Mesodermal cell (in vitro differentiated cells): ENCODE measurements at regions not wholly inside any gene's neighbourhood (a gene's known extent, or its start where the extent isn't known, plus 50 kb on each side); places are given as distances from the start of the nearest gene placed in this dataset.

Source experiments
- H3K27ac ChIP-seq: 2 replicates; pipeline ENCODE4 v1.7.0; 2013; ENCODE audit warnings: mild to moderate bottlenecking, low read depth, low read length, moderate library complexity; ENCODE audit not compliant: severe bottlenecking
- H3K36me3 ChIP-seq: 2 replicates; pipeline ENCODE4 v1.7.1; 2013; ENCODE audit warnings: mild to moderate bottlenecking, low read length, moderate library complexity; ENCODE audit not compliant: control insufficient read depth, insufficient read depth
- H3K4me1 ChIP-seq: one replicate; pipeline ENCODE4 v1.7.1; 2013; ENCODE audit warnings: mild to moderate bottlenecking, low read length; ENCODE audit not compliant: insufficient read depth, control insufficient read depth, poor library complexity, severe bottlenecking
- H3K4me3 ChIP-seq: 2 replicates; pipeline ENCODE4 v1.7.0; 2013; ENCODE audit warnings: low read length, control low read depth, mild to moderate bottlenecking; ENCODE audit not compliant: insufficient read depth, poor library complexity, severe bottlenecking; ENCODE audit errors: extremely low read depth
- H3K9me3 ChIP-seq: 2 replicates; pipeline ENCODE4 v1.7.1; 2013; ENCODE audit warnings: mild to moderate bottlenecking, low read length, moderate library complexity; ENCODE audit not compliant: control insufficient read depth
- WGBS, 2 experiments: methylation state at CpG; one replicate each; pipeline ENCODE4 v1.1.5; 2013; ENCODE audit warnings: missing lambda C conversion rate in 2 of 2; ENCODE audit not compliant: insufficient coverage in 2 of 2; 5-methylcytosine and 5-hydroxymethylcytosine counted together

GRCh38 chr21:39022466-39022862, 160.8 kb downstream of the PSMG1 start:
- Histone ChIP-seq H3K9me3 (peaks cover 10% of the 10 kb centered on the region), H3K36me3 (no peaks in the 10 kb centered on the region), H3K4me1 (peaks cover 13% of the 10 kb centered on the region), H3K27ac (no peak overlapping the region), H3K4me3 (no peak overlapping the region)
- WGBS, 2 experiments: 100% methylated on average over 3 of the region's 6 CpGs; no CpG with 5 or more reads in 1 of the 2 experiments

GRCh38 chr21:39022035-39022434, 161.2 kb downstream of the PSMG1 start:
- Histone ChIP-seq H3K27ac (no peak overlapping the region), H3K9me3 (peaks cover 10% of the 10 kb centered on the region), H3K4me3 (no peak overlapping the region), H3K36me3 (no peaks in the 10 kb centered on the region), H3K4me1 (peaks cover 13% of the 10 kb centered on the region)
- 97 to 99% methylated on average over 7 to 11 of the region's 14 CpGs for WGBS, 2 experiments

- no peak overlapping the region for H3K27ac ChIP-seq
- WGBS, 2 experiments: 79% methylated on average over 5 of the region's 7 CpGs; no CpG with 5 or more reads in 1 of the 2 experiments
- no peaks in the 10 kb centered on the region for H3K36me3 ChIP-seq
Observed at GRCh38 chr21:39021478-39021832, 161.8 kb downstream of the PSMG1 start.

GRCh38 chr21:39020751-39021477, 162.3 kb downstream of the PSMG1 start:
- Histone ChIP-seq H3K9me3 (peaks cover 10% of the 10 kb centered on the region), H3K36me3 (no peaks in the 10 kb centered on the region), H3K4me3 (no peak overlapping the region), H3K4me1 (peaks cover 13% of the 10 kb centered on the region), H3K27ac (peak overlapping the region; percentile 67)
- 45 to 59% methylated on average over 7 to 15 of the region's 17 CpGs for WGBS, 2 experiments

More at GRCh38 chr21:39021478-39021832, 161.8 kb downstream of the PSMG1 start:
- peaks cover 10% of the 10 kb centered on the region for H3K9me3 ChIP-seq
- no peak overlapping the region for H3K4me3 ChIP-seq
- H3K4me1 ChIP-seq: peaks cover 13% of the 10 kb centered on the region

GRCh38 chr21:39018730-39019129, 164.5 kb downstream of the PSMG1 start:
- Histone ChIP-seq H3K9me3 (no peaks in the 10 kb centered on the region), H3K27ac (no peak overlapping the region), H3K36me3 (no peaks in the 10 kb centered on the region), H3K4me1 (peaks cover 21% of the 10 kb centered on the region), H3K4me3 (no peak overlapping the region)
- WGBS, 2 experiments: 77 to 81% methylated on average over 3 to 4 of the region's 4 CpGs

- Histone ChIP-seq H3K4me3 (no peak overlapping the region), H3K4me1 (peaks cover 21% of the 10 kb centered on the region), H3K27ac (no peak overlapping the region), H3K9me3 (no peaks in the 10 kb centered on the region), H3K36me3 (no peaks in the 10 kb centered on the region)
- WGBS, 2 experiments: 97 to 100% methylated on average over 3 to 4 of the region's 4 CpGs
Observed at GRCh38 chr21:39016740-39017315, 166.4 kb downstream of the PSMG1 start.

- H3K4me3 ChIP-seq: no peak overlapping the region
- H3K27ac ChIP-seq: no peak overlapping the region
- no peaks in the 10 kb centered on the region for H3K36me3 ChIP-seq
- WGBS, 2 experiments: 93 to 94% methylated on average over 9 of the region's 9 CpGs
- peaks cover 8% of the 10 kb centered on the region for H3K4me1 ChIP-seq
- H3K9me3 ChIP-seq: no peaks in the 10 kb centered on the region
Observed at GRCh38 chr21:39014747-39015146, 168.5 kb downstream of the PSMG1 start.

- no peak overlapping the region for H3K4me3 ChIP-seq
- H3K9me3 ChIP-seq: no peaks in the 10 kb centered on the region
- H3K36me3 ChIP-seq: no peaks in the 10 kb centered on the region
- H3K4me1 ChIP-seq: peaks cover 8% of the 10 kb centered on the region
- H3K27ac ChIP-seq: no peak overlapping the region
- WGBS, 2 experiments: 82 to 94% methylated on average over 8 to 15 of the region's 15 CpGs
Observed at GRCh38 chr21:39012326-39013230, 170.7 kb downstream of the PSMG1 start.

GRCh38 chr21:39011911-39012310, 171.3 kb downstream of the PSMG1 start:
- no peaks in the 10 kb centered on the region for H3K36me3 ChIP-seq
- 78 to 95% methylated on average over 3 of the region's 3 CpGs for WGBS, 2 experiments
- H3K4me3 ChIP-seq: no peak overlapping the region

GRCh38 chr21:39010629-39011404, 172.4 kb downstream of the PSMG1 start:
- no peak overlapping the region for H3K4me3 ChIP-seq
- peaks cover 3% of the 10 kb centered on the region for H3K9me3 ChIP-seq
- peaks cover 8% of the 10 kb centered on the region for H3K4me1 ChIP-seq
- no peak overlapping the region for H3K27ac ChIP-seq
- WGBS, 2 experiments: 93 to 96% methylated on average over 12 to 13 of the region's 16 CpGs
- H3K36me3 ChIP-seq: no peaks in the 10 kb centered on the region

More at GRCh38 chr21:39011911-39012310, 171.3 kb downstream of the PSMG1 start:
- Histone ChIP-seq H3K9me3 (no peaks in the 10 kb centered on the region), H3K4me1 (peaks cover 8% of the 10 kb centered on the region), H3K27ac (no peak overlapping the region)
